Ramos (cell line): ENCODE measurements at regions not wholly inside any gene's neighbourhood (a gene's known extent, or its start where the extent isn't known, plus 50 kb on each side); places are given as distances from the start of the nearest gene placed in this dataset.
"Not testable (repeated sequence)": the region's sequence is repeated elsewhere in the genome, so short reads cannot be mapped to it uniquely, and the experiment has no call there.

ENCODE experiments used
- in situ Hi-C: fragments of 300-500 bp; cut with MboI; formaldehyde crosslinking; loops from one replicate; pipeline ENCODE4 v1.14.3; 2022; ENCODE audit warnings: low sequenced_read_pairs; ENCODE audit not compliant: unreplicated experiment

GRCh38 chr1:194052514-194053338, 866.3 kb upstream of the B3GALT2 start:
- in situ Hi-C loops: no loop called here

- in situ Hi-C loops: no loop called here
Measured at GRCh38 chr1:194047921-194048320, 861.5 kb upstream of the B3GALT2 start.

GRCh38 chr1:194047206-194047605, 860.8 kb upstream of the B3GALT2 start:
- in situ Hi-C loops: no loop called here

GRCh38 chr1:194045416-194045815, 859.0 kb upstream of the B3GALT2 start:
- in situ Hi-C loops: no loop called here

- in situ Hi-C loops: no loop called here
Measured at GRCh38 chr1:194044892-194045291, 858.5 kb upstream of the B3GALT2 start.

- in situ Hi-C loops: no loop called here
Measured at GRCh38 chr1:194043984-194044755, 857.8 kb upstream of the B3GALT2 start.

- in situ Hi-C loops: no loop called here
Measured at GRCh38 chr1:194042736-194043135, 856.3 kb upstream of the B3GALT2 start.

GRCh38 chr1:194040496-194040895, 854.1 kb upstream of the B3GALT2 start:
- in situ Hi-C loops: no loop called here

GRCh38 chr1:194039578-194039977, 853.2 kb upstream of the B3GALT2 start:
- in situ Hi-C loops: no loop called here

GRCh38 chr1:194033646-194034045, 847.2 kb upstream of the B3GALT2 start:
- in situ Hi-C loops: no loop called here

- in situ Hi-C loops: no loop called here
Measured at GRCh38 chr1:194028002-194028401, 841.6 kb upstream of the B3GALT2 start.

- in situ Hi-C loops: no loop called here
Measured at GRCh38 chr1:194026422-194026821, 840.0 kb upstream of the B3GALT2 start.

GRCh38 chr1:194024659-194025058, 838.2 kb upstream of the B3GALT2 start:
- in situ Hi-C loops: no loop called here

- in situ Hi-C loops: no loop called here
Measured at GRCh38 chr1:194014014-194014413, 827.6 kb upstream of the B3GALT2 start.

- in situ Hi-C loops: no loop called here
Measured at GRCh38 chr1:194013561-194013960, 827.1 kb upstream of the B3GALT2 start.

GRCh38 chr1:194004146-194004545, 817.7 kb upstream of the B3GALT2 start:
- in situ Hi-C loops: no loop called here

- in situ Hi-C loops: not testable (repeated sequence)
Measured at GRCh38 chr1:194001726-194002350, 815.4 kb upstream of the B3GALT2 start.

- in situ Hi-C loops: no loop called here
Measured at GRCh38 chr1:193988885-193989284, 802.5 kb upstream of the B3GALT2 start.

- in situ Hi-C loops: no loop called here
Measured at GRCh38 chr1:193979219-193979618, 792.8 kb upstream of the B3GALT2 start.

- in situ Hi-C loops: no loop called here
Measured at GRCh38 chr1:193974286-193974798, 787.9 kb upstream of the B3GALT2 start.

- in situ Hi-C loops: no loop called here
Measured at GRCh38 chr1:193973428-193973827, 787.0 kb upstream of the B3GALT2 start.
